ENCODE measurements at regions not wholly inside any gene's neighbourhood (a gene's known extent, or its start where the extent isn't known, plus 50 kb on each side); places are given as distances from the start of the nearest gene placed in this dataset.

- Mint-ChIP-seq H3K27me3 (ENCODE audit: insufficient read depth) (peaks cover 8% of the 10 kb centered on the region), H3K27ac (no peak overlapping the region), H3K36me3 (ENCODE audit: low read depth) (no peaks in the 10 kb centered on the region), H3K9me3 (peaks cover 8% of the 10 kb centered on the region), H3K4me3 (no peak overlapping the region), H3K4me1 (peaks cover 11% of the 10 kb centered on the region)
- WGBS, 2 experiments (ENCODE audit: insufficient coverage in 1 of 2, insufficient read length in 1 of 2): 82 to 93% methylated on average over 2 to 3 of the region's 3 CpGs
- H3K27me3 ChIP-seq (ENCODE audit: control insufficient read depth, insufficient read depth, low read length, poor library complexity, severe bottlenecking): peaks cover 5% of the 10 kb centered on the region
- no peak for TF ChIP-seq CTCF (conservative IDR thresholded peaks at IDR 0.05)
- peaks cover 11% of the 10 kb centered on the region for H3K9me3 ChIP-seq (ENCODE audit: control insufficient read depth, low read length)
- H3K4me3 ChIP-seq (ENCODE audit: low read length): no peak overlapping the region
- no peak for DNase-seq
- H3K36me3 ChIP-seq (ENCODE audit: control insufficient read depth, insufficient read depth, low read length): no peaks in the 10 kb centered on the region
- H3K27ac ChIP-seq (ENCODE audit: low read depth, low read length): no peak overlapping the region
- no peak overlapping the region for H3K9ac ChIP-seq (ENCODE audit: extremely low read depth, low read length, poor library complexity, severe bottlenecking)
- peaks cover 5% of the 10 kb centered on the region for H3K4me1 ChIP-seq (ENCODE audit: control insufficient read depth, insufficient read depth, low read length)
Observed at GRCh38 chr3:159200176-159200575, 398.3 kb downstream of the MFSD1 start.

- Histone ChIP-seq H3K4me3 (ENCODE audit: low read length) (no peak overlapping the region), H3K27me3 (ENCODE audit: control insufficient read depth, insufficient read depth, low read length, poor library complexity, severe bottlenecking) (no peaks in the 10 kb centered on the region), H3K9ac (ENCODE audit: extremely low read depth, low read length, poor library complexity, severe bottlenecking) (no peak overlapping the region), H3K36me3 (ENCODE audit: control insufficient read depth, insufficient read depth, low read length) (no peaks in the 10 kb centered on the region), H3K27ac (ENCODE audit: low read depth, low read length) (no peak overlapping the region), H3K4me1 (ENCODE audit: control insufficient read depth, insufficient read depth, low read length) (no peaks in the 10 kb centered on the region), H3K9me3 (ENCODE audit: control insufficient read depth, low read length) (peaks cover 15% of the 10 kb centered on the region)
- 80 to 85% methylated on average over 1 to 2 of the region's 2 CpGs for WGBS, 2 experiments (ENCODE audit: insufficient coverage in 1 of 2, insufficient read length in 1 of 2)
- DNase-seq: no peak
- no peaks in the 10 kb centered on the region for H3K36me3 Mint-ChIP-seq (ENCODE audit: low read depth)
- no peak for TF ChIP-seq CTCF (conservative IDR thresholded peaks at IDR 0.05)
- H3K4me1 Mint-ChIP-seq: peaks cover 7% of the 10 kb centered on the region
- H3K27ac Mint-ChIP-seq: no peak overlapping the region
- H3K4me3 Mint-ChIP-seq: no peak overlapping the region
- H3K9me3 Mint-ChIP-seq: peaks cover 9% of the 10 kb centered on the region
- peaks cover 18% of the 10 kb centered on the region for H3K27me3 Mint-ChIP-seq (ENCODE audit: insufficient read depth)
Observed at GRCh38 chr3:159208050-159208449, 406.2 kb downstream of the MFSD1 start.

GRCh38 chr3:159209459-159209858, 407.6 kb downstream of the MFSD1 start:
- Histone ChIP-seq H3K9me3 (ENCODE audit: control insufficient read depth, low read length) (peaks cover 15% of the 10 kb centered on the region), H3K27me3 (ENCODE audit: control insufficient read depth, insufficient read depth, low read length, poor library complexity, severe bottlenecking) (no peaks in the 10 kb centered on the region), H3K9ac (ENCODE audit: extremely low read depth, low read length, poor library complexity, severe bottlenecking) (no peak overlapping the region), H3K4me3 (ENCODE audit: low read length) (no peak overlapping the region), H3K4me1 (ENCODE audit: control insufficient read depth, insufficient read depth, low read length) (no peaks in the 10 kb centered on the region), H3K27ac (ENCODE audit: low read depth, low read length) (no peak overlapping the region), H3K36me3 (ENCODE audit: control insufficient read depth, insufficient read depth, low read length) (no peaks in the 10 kb centered on the region)
- Mint-ChIP-seq H3K4me3 (no peak overlapping the region), H3K36me3 (ENCODE audit: low read depth) (no peaks in the 10 kb centered on the region), H3K4me1 (no peaks in the 10 kb centered on the region), H3K27me3 (ENCODE audit: insufficient read depth) (peaks cover 14% of the 10 kb centered on the region), H3K9me3 (peaks cover 9% of the 10 kb centered on the region), H3K27ac (no peak overlapping the region)
- 71 to 88% methylated on average over 1 to 4 of the region's 4 CpGs for WGBS, 2 experiments (ENCODE audit: insufficient coverage in 1 of 2, insufficient read length in 1 of 2)
- TF ChIP-seq CTCF (conservative IDR thresholded peaks at IDR 0.05): no peak
- DNase-seq: no peak

Measured in endodermal cell (in vitro differentiated cells).